GM23338 (cell line): ENCODE measurements at regions not wholly inside any gene's neighbourhood (a gene's known extent, or its start where the extent isn't known, plus 50 kb on each side); places are given as distances from the start of the nearest gene placed in this dataset.

Experiments
- ATAC-seq: fragments of 200-7000 bp; cut with Tn5 transposase; 3 replicates; pipeline ENCODE4 v1.9.1; 2020
- DNase-seq: peaks from one replicate; pipeline ENCODE4 v3.0.0-alpha.2; 2015; ENCODE audit warnings: low spot score
- H2AFZ ChIP-seq: fragments of 200-600 bp; sonication (generic); 2 replicates; pipeline ENCODE4 v1.8.0; 2016; ENCODE audit warnings: antibody characterized with exemption, mild to moderate bottlenecking, moderate library complexity
- H3F3A ChIP-seq: fragments of 200-600 bp; sonication (generic); replicated peaks from 2 replicates; pipeline ENCODE4 v1.8.0; 2017; ENCODE audit warnings: antibody characterized with exemption, mixed run types, low read depth
- H3K27ac ChIP-seq: fragments of 200-600 bp; sonication (generic); 2 replicates; pipeline ENCODE4 v1.6.1; 2016; ENCODE audit warnings: low read depth
- H3K27me3 ChIP-seq: fragments of 200-600 bp; sonication (generic); 2 replicates; pipeline ENCODE4 v1.8.0; 2016; ENCODE audit warnings: mild to moderate bottlenecking, mixed run types, moderate library complexity; ENCODE audit not compliant: insufficient read depth
- H3K36me3 ChIP-seq: fragments of 200-600 bp; sonication (generic); 2 replicates; pipeline ENCODE4 v1.8.0; 2016; ENCODE audit warnings: mild to moderate bottlenecking; ENCODE audit not compliant: insufficient read depth
- H3K4me1 ChIP-seq: fragments of 200-600 bp; sonication (generic); 2 replicates; pipeline ENCODE4 v1.8.0; 2016; ENCODE audit warnings: mild to moderate bottlenecking, moderate library complexity; ENCODE audit not compliant: insufficient read depth
- H3K4me2 ChIP-seq: fragments of 200-600 bp; sonication (generic); 2 replicates; pipeline ENCODE4 v1.7.1; 2017; ENCODE audit warnings: mixed run types
- H3K4me3 ChIP-seq: fragments of 200-600 bp; sonication (generic); 2 replicates; pipeline ENCODE4 v1.6.1; 2016; ENCODE audit warnings: mixed run types
- H3K79me2 ChIP-seq: fragments of 200-600 bp; sonication (generic); replicated peaks from 2 replicates; pipeline ENCODE4 v1.8.0; 2017; ENCODE audit warnings: mild to moderate bottlenecking; ENCODE audit not compliant: insufficient read depth
- H3K9me2 ChIP-seq: fragments of 200-600 bp; sonication (generic); 2 replicates; pipeline ENCODE4 v1.8.0; 2017; ENCODE audit not compliant: insufficient read depth
- H4K20me1 ChIP-seq: fragments of 200-600 bp; sonication (generic); replicated peaks from 2 replicates; pipeline ENCODE4 v1.8.0; 2017; ENCODE audit warnings: mild to moderate bottlenecking; ENCODE audit not compliant: insufficient read depth
- H3K27ac Mint-ChIP-seq: 2 replicates; pipeline ENCODE4 v1.8.0; 2020; ENCODE audit warnings: inconsistent platforms, mild to moderate bottlenecking, moderate library complexity, mixed read lengths
- H3K27me3 Mint-ChIP-seq: 3 replicates; pipeline ENCODE4 v1.8.0; 2022; ENCODE audit warnings: low read depth, mild to moderate bottlenecking, moderate library complexity, mixed read lengths, inconsistent platforms; ENCODE audit not compliant: insufficient read depth, poor library complexity
- H3K36me3 Mint-ChIP-seq: 3 replicates; pipeline ENCODE4 v1.8.0; 2021; ENCODE audit warnings: low read depth, mild to moderate bottlenecking, inconsistent platforms, moderate library complexity, mixed read lengths
- H3K4me1 Mint-ChIP-seq: 3 replicates; pipeline ENCODE4 v1.8.0; 2020; ENCODE audit warnings: mild to moderate bottlenecking, inconsistent platforms, mixed read lengths
- H3K4me3 Mint-ChIP-seq: 3 replicates; pipeline ENCODE4 v1.8.0; 2021; ENCODE audit warnings: moderate library complexity, mild to moderate bottlenecking, inconsistent platforms, mixed read lengths
- H3K9me3 Mint-ChIP-seq: 3 replicates; pipeline ENCODE4 v1.8.0; 2020; ENCODE audit warnings: moderate library complexity, mild to moderate bottlenecking, inconsistent platforms, mixed read lengths
- CREB1 ChIP-seq: fragments of 250-450 bp; sonication (Bioruptor Pico); IDR thresholded peaks from 2 replicates; pipeline ENCODE4 v1.5.0; 2020; ENCODE audit warnings: low read depth, mild to moderate bottlenecking, moderate library complexity
- CTCF ChIP-seq, 2 experiments: fragments of 200-600 bp in 1 of 2; sonication (generic) in 1 of 2; conservative IDR thresholded peaks; 2 replicates each; pipeline versions ENCODE4 v1.5.1 to v1.6.1; 2016 to 2017; ENCODE audit warnings: antibody characterized with exemption in 2 of 2, low read depth in 2 of 2, mild to moderate bottlenecking in 2 of 2, moderate library complexity in 1 of 2
- EZH2 ChIP-seq: fragments of 200-600 bp; sonication (generic); IDR thresholded peaks from one replicate; pipeline ENCODE4 v1.8.0; 2017; ENCODE audit warnings: antibody characterized with exemption, mild to moderate bottlenecking, low read depth; ENCODE audit not compliant: unreplicated experiment
- EZH2phosphoT487 ChIP-seq: fragments of 200-600 bp; sonication (generic); IDR thresholded peaks from one replicate; pipeline ENCODE4 v1.8.1; 2018; ENCODE audit warnings: antibody characterized with exemption; ENCODE audit not compliant: unreplicated experiment
- JUNB ChIP-seq: IDR thresholded peaks from one replicate; pipeline ENCODE4 v1.6.1; 2016; ENCODE audit warnings: antibody characterized with exemption; ENCODE audit not compliant: unreplicated experiment
- NANOG ChIP-seq: IDR thresholded peaks from 2 replicates; pipeline ENCODE4 v1.6.1; 2016; ENCODE audit warnings: antibody characterized with exemption, borderline replicate concordance
- POLR2AphosphoS5 ChIP-seq: IDR thresholded peaks from 2 replicates; pipeline ENCODE4 v1.6.1; 2016; ENCODE audit warnings: antibody characterized with exemption, low read depth
- REST ChIP-seq: IDR thresholded peaks from one replicate; pipeline ENCODE4 v1.6.1; 2018; ENCODE audit warnings: antibody characterized with exemption; ENCODE audit not compliant: unreplicated experiment
- STAT1 ChIP-seq: IDR thresholded peaks from one replicate; pipeline ENCODE4 v1.6.1; 2016; ENCODE audit warnings: antibody characterized with exemption; ENCODE audit not compliant: unreplicated experiment
- ZNF114 ChIP-seq: fragments of 250-450 bp; sonication (Bioruptor Pico); IDR thresholded peaks from 2 replicates; pipeline ENCODE4 v1.5.0; 2020; ENCODE audit warnings: mild to moderate bottlenecking, moderate library complexity
- ZNF331 ChIP-seq: fragments of 250-450 bp; sonication (Bioruptor Pico); IDR thresholded peaks from 2 replicates; pipeline ENCODE4 v1.5.0; 2020; ENCODE audit warnings: low read depth, mild to moderate bottlenecking, moderate library complexity
- TF ChIP-seq, protein P1 (sequence below): IDR thresholded peaks from 2 replicates; pipeline ENCODE4 v1.6.1; 2016; ENCODE audit warnings: antibody characterized with exemption

GRCh38 chr5:67673618-67674017 lies 477.0 kb upstream of the CD180 start:
- peaks cover 3% of the 10 kb centered on the region; the same call in 2 of the 3 replicates for H3K9me3 Mint-ChIP-seq
- H3K27ac ChIP-seq = no peak overlapping the region
- H3K9me2 ChIP-seq = peaks cover 11% of the 10 kb centered on the region; the same call in 1 of the 2 replicates
- H3K4me2 ChIP-seq = no peak overlapping the region
- H3K4me3 ChIP-seq = no peak overlapping the region
- H3K27ac Mint-ChIP-seq = no peak overlapping the region
- no peaks in the 10 kb centered on the region for H3K27me3 ChIP-seq
- no peak overlapping the region for H2AFZ ChIP-seq
- H3K36me3 Mint-ChIP-seq = peaks cover under 1% of the 10 kb centered on the region; the same call in 2 of the 3 replicates
- ATAC-seq (no peak), DNase-seq (no peak)
- no peaks in the 10 kb centered on the region for H4K20me1 ChIP-seq
- no peak for TF ChIP-seq JUNB
- TF ChIP-seq EZH2phosphoT487 = no peak
- H3K4me3 Mint-ChIP-seq = no peak overlapping the region
- H3K27me3 Mint-ChIP-seq = peaks cover 1% of the 10 kb centered on the region
- no peaks in the 10 kb centered on the region for H3F3A ChIP-seq
- H3K4me1 ChIP-seq = no peaks in the 10 kb centered on the region
- H3K36me3 ChIP-seq = no peaks in the 10 kb centered on the region
- H3K4me1 Mint-ChIP-seq = peaks cover 7% of the 10 kb centered on the region
- H3K79me2 ChIP-seq = no peaks in the 10 kb centered on the region

DNA sequence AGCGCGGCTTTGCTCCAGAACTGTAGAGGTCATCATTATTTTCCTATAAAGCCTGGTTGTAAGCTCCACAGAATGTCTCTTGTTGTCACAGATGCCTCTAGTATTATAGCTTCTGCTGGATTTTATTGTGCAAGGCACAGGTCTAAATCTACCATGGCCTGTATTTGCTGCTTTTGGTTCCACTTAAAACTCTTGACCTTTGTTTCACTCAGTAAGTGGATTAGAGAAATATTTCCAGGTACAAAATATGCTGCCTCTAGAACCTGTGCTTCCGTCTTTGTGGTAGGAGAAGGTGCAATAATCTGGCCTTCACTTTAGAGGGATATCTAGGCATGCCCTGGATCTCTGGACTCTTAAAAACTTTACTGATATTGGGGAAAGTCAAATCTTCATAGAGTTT lies 476.6 kb upstream of the CD180 start:
- H3K4me3 ChIP-seq = no peak overlapping the region
- no peaks in the 10 kb centered on the region for H4K20me1 ChIP-seq
- H3K27ac Mint-ChIP-seq = no peak overlapping the region
- H3K36me3 ChIP-seq = no peaks in the 10 kb centered on the region
- peaks cover 1% of the 10 kb centered on the region for H3K27me3 Mint-ChIP-seq
- H3K4me3 Mint-ChIP-seq = no peak overlapping the region
- no peaks in the 10 kb centered on the region for H3K4me1 ChIP-seq
- H3K27ac ChIP-seq = no peak overlapping the region
- H3K27me3 ChIP-seq = no peaks in the 10 kb centered on the region
- peaks cover 4% of the 10 kb centered on the region; the same call in 2 of the 3 replicates for H3K36me3 Mint-ChIP-seq
- no peak for DNase-seq
- no peaks in the 10 kb centered on the region for H3K79me2 ChIP-seq
- peaks cover 6% of the 10 kb centered on the region for H3K9me3 Mint-ChIP-seq
- no peaks in the 10 kb centered on the region for H3F3A ChIP-seq
- peaks cover 3% of the 10 kb centered on the region; the same call in 2 of the 3 replicates for H3K4me1 Mint-ChIP-seq
- H2AFZ ChIP-seq = no peak overlapping the region
- no peak overlapping the region for H3K4me2 ChIP-seq
- no peak for ATAC-seq
- peaks cover 12% of the 10 kb centered on the region; the same call in 1 of the 2 replicates for H3K9me2 ChIP-seq
- TF ChIP-seq CREB1 (CRISPR knock-in tag) (no peak), CTCF (conservative IDR thresholded peaks at IDR 0.05; ENCODE audit: low read depth in 2 of 2) (no peak), ZNF114 (CRISPR knock-in tag) (no peak), POLR2AphosphoS5 (no peak), ZNF331 (no peak), EZH2phosphoT487 (no peak), EZH2 (no peak), STAT1 (no peak), JUNB (no peak), REST (no peak), NANOG (no peak)
- TF ChIP-seq, protein P1, sequence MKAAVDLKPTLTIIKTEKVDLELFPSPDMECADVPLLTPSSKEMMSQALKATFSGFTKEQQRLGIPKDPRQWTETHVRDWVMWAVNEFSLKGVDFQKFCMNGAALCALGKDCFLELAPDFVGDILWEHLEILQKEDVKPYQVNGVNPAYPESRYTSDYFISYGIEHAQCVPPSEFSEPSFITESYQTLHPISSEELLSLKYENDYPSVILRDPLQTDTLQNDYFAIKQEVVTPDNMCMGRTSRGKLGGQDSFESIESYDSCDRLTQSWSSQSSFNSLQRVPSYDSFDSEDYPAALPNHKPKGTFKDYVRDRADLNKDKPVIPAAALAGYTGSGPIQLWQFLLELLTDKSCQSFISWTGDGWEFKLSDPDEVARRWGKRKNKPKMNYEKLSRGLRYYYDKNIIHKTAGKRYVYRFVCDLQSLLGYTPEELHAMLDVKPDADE = no peak
